Ecto neural progenitor cell (in vitro differentiated cells): ENCODE measurements at regions not wholly inside any gene's neighbourhood (a gene's known extent, or its start where the extent isn't known, plus 50 kb on each side); places are given as distances from the start of the nearest gene placed in this dataset.
A peak's percentile ranks its signal among the peaks of the same experiment; 100 is the strongest.

Experiments
- DNase-seq: peaks from one replicate; pipeline ENCODE4 v3.0.0-alpha.2; 2018; ENCODE audit warnings: low spot score

- DNase-seq = no peak
Observed at GRCh38 chr11:119547511-119547910, 124.5 kb upstream of the THY1 start.

- no peak for DNase-seq
Observed at GRCh38 chr11:119545978-119546915, 123.3 kb upstream of the THY1 start.

- no peak for DNase-seq
Observed at GRCh38 chr11:119540370-119541125, 117.6 kb upstream of the THY1 start.

GRCh38 chr11:119539583-119539982 is 116.6 kb upstream of the THY1 start:
- DNase-seq = no peak

GRCh38 chr11:119538753-119539152 is 115.8 kb upstream of the THY1 start:
- DNase-seq = no peak

- no peak for DNase-seq
Observed at GRCh38 chr11:119537306-119538253, 114.6 kb upstream of the THY1 start.

GRCh38 chr11:119536801-119537200 is 113.8 kb upstream of the THY1 start:
- DNase-seq = no peak

GRCh38 chr11:119533921-119534736 is 111.2 kb upstream of the THY1 start:
- peak; percentile 85 for DNase-seq

GRCh38 chr11:119533462-119533861 is 110.5 kb upstream of the THY1 start:
- DNase-seq = no peak

- DNase-seq = no peak
Observed at GRCh38 chr11:119532551-119532950, 109.6 kb upstream of the THY1 start.

- DNase-seq = no peak
Observed at GRCh38 chr11:119531623-119532022, 108.7 kb upstream of the THY1 start.

GRCh38 chr11:119531056-119531455 is 108.1 kb upstream of the THY1 start:
- DNase-seq = no peak

- DNase-seq = peak; percentile 23
Observed at GRCh38 chr11:119530509-119530908, 107.5 kb upstream of the THY1 start.

- DNase-seq = no peak
Observed at GRCh38 chr11:119529936-119530335, 107.0 kb upstream of the THY1 start.

GRCh38 chr11:119529063-119529845 is 106.3 kb upstream of the THY1 start:
- DNase-seq = no peak

GRCh38 chr11:119525867-119526196 is 102.9 kb upstream of the THY1 start:
- no peak for DNase-seq

GRCh38 chr11:119525180-119525866 is 102.4 kb upstream of the THY1 start:
- DNase-seq = no peak

- DNase-seq = no peak
Observed at GRCh38 chr11:119523539-119524157, 100.7 kb upstream of the THY1 start.

- no peak for DNase-seq
Observed at GRCh38 chr11:119522609-119523008, 99.6 kb upstream of the THY1 start.
